Activated T-helper 1 cell treated with anti-CD3 and anti-CD28 coated beads, Interleukin-2, amount 50 U/mL, for 16 hours (primary cell): ENCODE measurements at regions not wholly inside any gene's neighbourhood (a gene's known extent, or its start where the extent isn't known, plus 50 kb on each side); places are given as distances from the start of the nearest gene placed in this dataset.
"Not testable (repeated sequence)": the region's sequence is repeated elsewhere in the genome, so short reads cannot be mapped to it uniquely, and the experiment has no call there.

ENCODE experiments used
- DNase-seq, 2 donors: peaks; one replicate each; pipeline ENCODE4 v3.0.0-alpha.2; 2020; ENCODE audit warnings: low read depth in 1 of 2, low spot score in 1 of 2

- no peak for DNase-seq
These were observed 70.0 kb upstream of the PAX7 start for GRCh38 chr1:18560692-18561091.

- DNase-seq: no peak
These were observed 68.7 kb upstream of the PAX7 start for GRCh38 chr1:18561967-18562366.

- no peak for DNase-seq
These were observed 66.0 kb upstream of the PAX7 start for GRCh38 chr1:18564676-18565075.

- DNase-seq: no peak
These were observed 65.3 kb upstream of the PAX7 start for GRCh38 chr1:18565321-18565720.

GRCh38 chr1:18568489-18568888, 62.2 kb upstream of the PAX7 start:
- no peak for DNase-seq

GRCh38 chr1:18569251-18569650, 61.4 kb upstream of the PAX7 start:
- DNase-seq: no peak

GRCh38 chr1:18569811-18570545, 60.7 kb upstream of the PAX7 start:
- no peak for DNase-seq

GRCh38 chr1:18571275-18571674, 59.4 kb upstream of the PAX7 start:
- DNase-seq: no peak

GRCh38 chr1:18572022-18572880, 58.4 kb upstream of the PAX7 start:
- DNase-seq: no peak

- no peak for DNase-seq
These were observed 57.5 kb upstream of the PAX7 start for GRCh38 chr1:18573170-18573569.

GRCh38 chr1:18574754-18575153, 55.9 kb upstream of the PAX7 start:
- no peak for DNase-seq

- no peak for DNase-seq
These were observed 55.0 kb upstream of the PAX7 start for GRCh38 chr1:18575620-18576019.

GRCh38 chr1:18578271-18578670, 52.4 kb upstream of the PAX7 start:
- no peak for DNase-seq

GRCh38 chr1:18579267-18579666, 51.4 kb upstream of the PAX7 start:
- not testable (repeated sequence) for DNase-seq

GRCh38 chr1:18580047-18580446, 50.6 kb upstream of the PAX7 start:
- no peak for DNase-seq

- no peak for DNase-seq
These were observed 49.8 kb upstream of the PAX7 start for GRCh38 chr1:18580691-18581419.
